NAMALWA (cell line): ENCODE measurements at regions not wholly inside any gene's neighbourhood (a gene's known extent, or its start where the extent isn't known, plus 50 kb on each side); places are given as distances from the start of the nearest gene placed in this dataset.
A peak's percentile ranks its signal among the peaks of the same experiment; 100 is the strongest.

Experiments
- DNase-seq: peaks from one replicate; pipeline ENCODE4 v3.0.0-alpha.2; 2015; ENCODE audit warnings: low spot score

GRCh38 chr2:107383691-107384090 lies 443.0 kb upstream of the RGPD4 start:
- DNase-seq: no peak

DNA sequence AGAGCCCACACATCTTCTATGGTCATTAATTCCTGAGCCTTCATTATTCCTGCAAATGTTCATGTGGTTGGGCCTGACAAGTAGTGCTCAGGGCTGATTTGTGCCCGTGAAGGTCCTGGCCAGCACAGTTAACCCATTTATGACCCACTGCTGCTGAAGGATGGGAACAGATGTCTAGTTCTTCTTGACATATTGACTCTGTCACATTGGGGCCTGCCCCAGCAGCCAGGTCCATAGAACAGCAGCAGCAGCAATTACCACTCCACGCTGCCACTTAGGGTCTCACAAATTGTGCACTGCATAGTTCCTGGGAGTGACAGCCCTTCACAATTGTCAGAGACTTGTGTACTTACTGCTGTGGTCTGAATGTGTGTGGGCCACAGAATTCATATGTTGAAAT lies 442.3 kb upstream of the RGPD4 start:
- DNase-seq: no peak

DNA sequence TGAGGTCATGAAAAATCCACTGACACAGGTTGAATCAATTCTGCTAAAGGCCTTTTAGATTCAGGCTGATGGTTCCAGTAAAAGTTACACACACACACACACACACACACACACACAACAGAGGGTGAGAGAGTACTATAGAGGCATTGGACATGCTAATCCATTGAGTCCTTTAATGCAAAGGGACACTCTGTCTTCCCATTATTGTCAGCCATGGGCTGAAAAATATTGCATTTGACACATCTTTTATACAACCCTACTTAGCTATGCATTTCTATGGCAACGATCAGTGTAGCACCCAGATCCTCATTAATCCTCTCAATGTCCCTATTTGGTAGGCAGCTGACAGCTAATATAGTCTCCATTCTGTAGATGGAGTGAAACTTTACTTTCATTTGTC lies 440.8 kb upstream of the RGPD4 start:
- DNase-seq: no peak

GRCh38 chr2:107392241-107392704 lies 434.4 kb upstream of the RGPD4 start:
- no peak for DNase-seq

DNA sequence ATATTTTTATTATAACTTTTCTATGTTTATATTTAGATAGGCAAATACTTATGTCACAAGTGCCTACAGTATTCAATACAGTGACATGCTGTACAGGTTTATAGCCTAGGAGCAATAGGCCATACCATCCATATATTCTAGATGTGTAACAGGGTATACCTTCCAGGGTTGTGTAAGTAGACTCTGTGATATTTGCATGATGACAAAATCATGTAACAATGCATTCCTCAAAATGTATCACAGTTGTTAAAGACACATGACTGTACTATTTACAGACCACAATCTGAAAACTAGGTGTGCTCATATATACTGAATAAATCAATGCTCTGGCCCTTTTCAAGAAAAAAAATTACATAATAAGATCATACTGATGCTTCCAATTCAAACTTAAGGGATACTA lies 433.2 kb upstream of the RGPD4 start:
- no peak for DNase-seq

GRCh38 chr2:107398683-107399082 lies 428.0 kb upstream of the RGPD4 start:
- no peak for DNase-seq

- peak; percentile 2 for DNase-seq
Observed at GRCh38 chr2:107402330-107402729, 424.4 kb upstream of the RGPD4 start.

DNA sequence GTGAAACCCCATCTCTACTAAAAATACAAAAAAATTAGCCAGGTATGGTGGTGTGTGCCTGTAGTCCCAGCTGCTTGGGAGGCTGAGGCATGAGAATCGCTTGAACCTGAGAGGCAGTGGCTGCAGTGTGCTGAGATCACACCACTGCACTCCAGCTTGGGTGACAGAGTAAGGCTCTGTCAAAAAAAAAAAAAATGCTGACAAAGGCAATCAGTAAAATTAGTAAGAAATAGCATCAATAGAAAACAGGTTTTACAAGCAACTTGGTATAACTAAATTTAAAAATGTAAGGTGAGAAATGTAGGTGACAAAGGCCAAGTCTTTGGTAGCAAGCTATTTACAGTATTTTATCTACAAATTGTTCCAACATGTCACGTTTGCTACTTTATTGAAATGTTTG lies 421.4 kb upstream of the RGPD4 start:
- DNase-seq: no peak

DNA sequence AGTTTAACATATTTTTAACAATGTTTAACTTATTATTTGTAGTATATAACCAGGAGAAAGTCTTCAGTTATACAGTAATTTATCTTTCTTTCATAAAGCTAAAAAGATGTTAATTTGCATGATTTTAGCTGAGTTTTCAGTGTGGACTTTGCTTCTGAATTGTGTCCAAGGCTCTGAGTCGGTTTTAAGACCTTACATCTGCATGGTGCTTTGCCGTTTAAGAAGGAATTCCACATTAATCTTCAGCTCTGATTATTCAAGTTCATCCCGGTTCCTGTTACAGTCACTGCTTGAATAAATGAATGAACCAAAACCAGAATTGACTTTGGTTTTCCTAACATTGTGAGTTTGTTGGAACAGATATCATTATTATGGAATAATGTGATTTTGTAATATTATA lies 419.7 kb upstream of the RGPD4 start:
- no peak for DNase-seq

DNA sequence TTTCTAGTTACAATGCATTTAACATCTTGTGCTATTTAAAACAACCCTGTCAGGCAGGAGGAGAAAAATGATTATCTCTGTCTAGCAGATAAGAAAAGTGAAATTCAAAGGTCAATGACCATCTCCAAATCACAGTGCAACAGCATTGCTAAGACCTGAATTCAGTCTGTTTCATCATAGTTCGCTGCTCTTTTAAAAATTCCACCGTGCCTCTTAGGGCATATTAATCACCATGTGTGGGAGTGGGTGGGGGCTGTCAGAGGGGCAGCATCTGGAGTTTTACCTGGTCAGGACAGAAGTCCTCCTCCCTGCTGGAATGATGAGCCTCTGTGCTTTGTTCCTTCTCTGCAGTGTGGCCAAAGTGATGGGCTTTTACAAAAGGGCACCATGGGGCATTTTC lies 418.7 kb upstream of the RGPD4 start:
- no peak for DNase-seq

DNA sequence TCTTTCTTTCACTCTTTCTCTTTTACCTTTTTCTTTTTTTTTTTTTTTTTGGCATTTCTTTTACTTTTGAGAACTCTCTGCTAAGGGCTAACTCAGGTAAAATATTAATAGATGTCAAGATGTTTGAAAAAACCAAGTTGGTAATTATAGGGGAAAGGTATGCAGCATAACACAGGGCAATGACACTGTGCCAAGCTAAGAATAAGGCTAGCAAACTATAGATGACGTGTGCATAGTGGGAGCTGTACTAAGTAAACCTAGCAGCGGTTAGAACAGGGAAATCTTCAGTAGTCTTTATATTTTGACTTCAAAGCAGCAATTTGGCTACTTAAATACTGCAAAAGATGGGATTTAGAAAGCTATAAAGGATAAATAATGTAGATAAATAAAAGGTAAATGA lies 415.4 kb upstream of the RGPD4 start:
- no peak for DNase-seq

DNA sequence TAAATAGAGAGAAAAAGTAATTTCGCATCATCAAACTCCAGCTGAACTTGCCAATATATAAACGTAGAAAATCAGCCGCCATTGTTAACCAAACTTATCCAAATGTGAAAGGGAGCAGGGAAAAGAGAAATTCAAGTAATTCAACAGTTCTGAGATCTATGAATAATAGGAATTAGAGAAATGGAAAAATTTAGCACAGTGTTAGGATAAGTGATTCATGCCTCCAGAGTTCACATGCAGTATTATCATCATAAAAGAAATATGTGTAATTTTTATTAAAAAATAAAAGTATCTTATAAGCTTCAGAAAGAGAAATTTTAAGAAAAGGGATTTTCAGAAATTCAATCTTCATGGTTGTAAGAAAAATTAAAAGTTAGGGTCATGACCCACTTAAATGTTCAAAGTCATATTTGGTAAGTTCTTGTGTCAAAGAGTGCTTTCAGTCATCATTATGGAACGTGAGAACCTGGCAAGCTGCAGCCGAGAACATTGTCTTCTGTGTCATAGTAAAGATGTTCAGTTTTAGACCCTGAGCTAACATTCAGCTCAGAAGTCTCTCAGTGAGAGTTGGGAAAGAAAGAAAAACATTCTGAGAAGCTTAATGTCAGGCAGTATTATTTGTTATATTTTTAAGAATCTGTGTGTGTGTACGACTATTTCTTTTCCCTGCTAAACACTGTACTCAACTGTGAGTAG lies 414.3 kb upstream of the RGPD4 start:
- no peak for DNase-seq

GRCh38 chr2:107412981-107413380 lies 413.7 kb upstream of the RGPD4 start:
- DNase-seq: no peak

- no peak for DNase-seq
Observed at GRCh38 chr2:107414376-107414775, 412.3 kb upstream of the RGPD4 start.

GRCh38 chr2:107418708-107419107 lies 408.0 kb upstream of the RGPD4 start:
- DNase-seq: no peak

DNA sequence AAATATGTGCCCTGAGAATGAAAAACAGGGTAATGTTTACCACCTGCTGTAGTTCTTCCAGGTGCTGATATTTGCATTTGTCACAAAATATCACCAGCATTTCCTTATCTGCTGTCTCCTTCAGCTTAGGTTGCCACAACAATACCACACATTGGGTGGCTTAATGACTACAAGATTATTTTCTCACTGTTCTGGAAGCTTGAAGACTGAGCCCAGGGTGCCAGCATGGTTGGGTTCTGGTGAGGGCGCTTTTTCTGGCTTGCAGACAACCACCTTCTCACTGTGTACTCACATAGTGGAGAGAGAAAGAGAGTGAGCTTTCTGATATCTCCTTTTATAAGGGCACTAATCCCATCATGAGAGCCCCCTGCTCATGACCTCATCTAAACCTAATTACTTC lies 407.5 kb upstream of the RGPD4 start:
- no peak for DNase-seq

DNA sequence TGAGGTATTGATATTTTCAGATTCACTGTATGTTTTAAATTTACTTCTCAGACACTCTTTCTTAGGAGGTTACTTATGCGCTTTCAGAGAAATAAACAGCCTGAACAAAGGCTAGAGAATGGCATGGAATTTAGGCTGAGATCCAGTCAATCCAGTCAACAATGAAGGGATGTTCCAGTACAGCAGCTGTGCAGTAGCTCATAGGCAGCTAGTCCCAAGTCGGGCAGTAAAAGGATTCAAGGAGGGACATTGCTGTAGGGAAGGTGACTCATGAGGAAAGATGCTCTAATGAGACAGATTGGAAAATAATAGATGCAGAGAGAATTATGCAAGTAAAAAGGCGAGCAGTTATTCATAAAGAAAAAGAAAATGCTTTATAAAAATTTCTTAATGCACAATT lies 397.9 kb upstream of the RGPD4 start:
- DNase-seq: no peak

- DNase-seq: no peak
Observed at GRCh38 chr2:107430006-107430405, 396.7 kb upstream of the RGPD4 start.

DNA sequence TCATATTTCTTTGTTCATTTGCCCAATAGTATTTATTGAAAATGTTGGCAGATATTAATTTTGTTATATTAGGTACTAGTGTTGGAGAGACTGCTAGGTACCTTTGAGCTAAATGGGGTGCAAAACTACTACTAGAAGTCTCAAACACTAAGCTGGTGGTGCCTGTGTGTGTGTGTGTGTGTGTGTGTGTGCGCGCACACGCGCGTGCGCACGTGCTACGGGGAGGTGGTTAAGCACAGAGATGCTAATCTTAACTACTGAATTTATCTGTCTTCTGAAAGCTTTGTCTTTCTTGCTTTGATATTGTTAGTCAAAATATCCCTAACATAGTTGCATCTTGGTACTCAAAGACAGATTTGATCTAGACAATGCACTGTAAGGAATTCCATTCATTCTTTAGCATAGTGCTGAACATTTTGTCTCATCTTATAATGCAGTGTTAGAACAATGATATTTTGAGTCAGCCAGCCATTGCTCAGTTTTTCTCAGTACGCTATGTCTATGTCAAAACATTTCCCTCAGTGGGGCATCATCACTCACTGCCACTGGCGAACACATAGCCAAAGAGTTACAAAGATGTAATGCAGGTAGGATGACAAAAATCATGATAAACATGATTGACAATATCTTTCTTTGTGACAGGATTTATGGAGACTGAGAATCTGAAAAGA lies 396.0 kb upstream of the RGPD4 start:
- no peak for DNase-seq

DNA sequence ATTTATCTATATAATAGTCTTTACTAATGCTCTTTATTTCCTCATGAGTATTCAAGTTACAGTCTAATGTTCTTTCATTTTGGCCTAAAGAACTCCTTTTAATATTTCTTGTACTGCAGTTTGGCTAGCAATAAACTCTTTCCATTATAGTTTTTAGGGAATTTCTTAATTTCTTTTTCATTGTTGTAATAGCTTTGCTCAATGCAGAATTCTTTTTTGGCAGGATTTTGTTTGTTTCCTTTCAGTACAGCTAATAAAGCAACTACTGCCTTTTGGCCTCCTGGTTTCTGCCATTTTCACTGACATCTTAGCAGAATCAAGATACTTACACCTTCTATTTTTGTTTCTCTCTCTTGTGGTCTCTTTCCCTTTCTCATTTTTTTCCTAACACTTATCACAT lies 390.4 kb upstream of the RGPD4 start:
- no peak for DNase-seq

- DNase-seq: no peak
Observed at GRCh38 chr2:107437265-107437664, 389.4 kb upstream of the RGPD4 start.

DNA sequence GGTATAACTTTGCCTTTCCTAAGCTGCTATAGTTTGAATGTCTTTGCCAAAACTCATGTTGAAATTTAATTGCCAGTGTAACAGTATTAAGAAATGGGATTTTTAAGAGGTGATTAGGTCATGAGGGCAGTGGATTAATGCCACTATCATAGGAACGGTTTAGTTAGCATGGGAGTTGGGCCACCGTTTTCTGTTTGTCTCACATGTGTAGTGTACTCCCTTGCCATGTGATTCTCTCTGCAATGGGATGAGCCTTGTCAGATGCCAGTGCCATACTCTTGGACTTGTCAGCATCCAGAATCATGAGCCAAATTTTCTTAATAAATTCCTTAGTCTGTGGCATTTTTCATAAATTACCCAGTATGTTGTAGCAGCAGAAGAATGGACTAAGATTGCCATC lies 388.9 kb upstream of the RGPD4 start:
- no peak for DNase-seq

GRCh38 chr2:107448160-107448559 lies 378.5 kb upstream of the RGPD4 start:
- no peak for DNase-seq

DNA sequence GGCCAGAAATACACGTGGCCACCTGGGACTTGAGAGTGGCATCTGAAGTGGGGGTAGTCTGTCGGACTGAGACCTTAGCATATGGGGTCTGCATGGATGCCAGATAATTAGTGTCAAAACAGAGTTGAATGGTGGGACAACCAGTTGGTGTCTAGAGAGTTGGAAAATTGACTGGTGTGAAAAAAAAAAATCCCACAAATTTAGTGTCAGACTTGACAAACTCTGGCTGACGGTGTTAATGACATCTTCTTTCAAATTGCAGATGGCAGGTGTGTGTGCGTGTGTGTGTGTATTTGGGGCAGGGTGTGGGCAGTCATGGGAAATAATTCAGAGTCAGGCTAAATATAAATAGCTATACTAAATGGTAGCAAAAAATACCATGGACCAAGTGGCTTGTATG lies 365.4 kb upstream of the RGPD4 start:
- no peak for DNase-seq
